Suprapubic skin (tissue), 4 donors: ENCODE measurements at regions not wholly inside any gene's neighbourhood (a gene's known extent, or its start where the extent isn't known, plus 50 kb on each side); places are given as distances from the start of the nearest gene placed in this dataset.

Experiments
- CTCF ChIP-seq, 2 donors: fragments of 200-600 bp in 1 of 2; fragments of 450-650 bp in 1 of 2; sonication (generic) in 1 of 2; IDR thresholded peaks; one replicate each; pipeline ENCODE4 v1.5.1; 2016 to 2019; ENCODE audit warnings: antibody characterized with exemption in 2 of 2, mild to moderate bottlenecking in 1 of 2, moderate library complexity in 1 of 2
- EP300 ChIP-seq: sonication (generic); formaldehyde crosslinking; IDR thresholded peaks from one replicate; pipeline ENCODE4 v1.6.1; 2017; ENCODE audit warnings: antibody characterized with exemption
- POLR2A ChIP-seq, 2 donors: fragments of 450-650 bp; IDR thresholded peaks; one replicate each; pipeline ENCODE4 v1.6.1; 2017; ENCODE audit warnings: antibody characterized with exemption in 2 of 2, mild to moderate bottlenecking in 2 of 2, moderate library complexity in 2 of 2
- POLR2AphosphoS5 ChIP-seq, 3 donors: sonication (generic); formaldehyde crosslinking; IDR thresholded peaks; one replicate each; pipeline ENCODE4 v1.6.1; 2017; ENCODE audit warnings: antibody characterized with exemption in 3 of 3

GRCh38 chr9:81371824-81372223 is 317.5 kb downstream of the TLE1 start:
- TF ChIP-seq CTCF (IDR thresholded peaks at IDR 0.05) (no peak), POLR2A (IDR thresholded peaks at IDR 0.05) (no peak), POLR2AphosphoS5 (IDR thresholded peaks at IDR 0.05) (no peak), EP300 (no peak)
